K562 (cell line): ENCODE measurements at regions not wholly inside any gene's neighbourhood (a gene's known extent, or its start where the extent isn't known, plus 50 kb on each side); places are given as distances from the start of the nearest gene placed in this dataset.
A peak's percentile ranks its signal among the peaks of the same experiment; 100 is the strongest.

Experiments used
- ATAC-seq: fragments of 200-7000 bp; cut with Tn5 transposase; 3 replicates; pipeline ENCODE4 v1.9.1; 2020; ENCODE audit warnings: moderate library complexity
- BruUV-seq: library from RNA; stranded (reverse); fragments of 400-500 nt; replicated peaks from 2 replicates; lab custom pipeline; 2021; lab: Mats Ljungman, UMichigan
- CTCF ChIA-PET: fragments of 300-600 bp; formaldehyde crosslinking; extraction: SDS; loops from one replicate; lab custom pipeline; 2021; ENCODE audit warnings: low intra/inter-chr PET ratio; lab: Yijun Ruan, JAX
- POLR2A ChIA-PET: fragments of 300-600, 350-650 bp; sonication (Branson Sonifier 250); formaldehyde crosslinking; extraction: SDS; loops from one replicate; lab custom pipeline; 2021; ENCODE audit warnings: antibody characterized with exemption, inconsistent platforms; lab: Yijun Ruan, JAX
- DNase-seq, 4 experiments: peaks; one replicate each; pipeline versions ENCODE4 v3.0.0 to v3.0.0-alpha.2; 2011 to 2018; ENCODE audit warnings: low spot score in 3 of 4, mixed read lengths in 3 of 4; ENCODE audit errors: extremely low read depth in 1 of 4
- FAIRE-seq: peaks from 2 replicates; lab custom pipeline; 2011; peaks lifted over from hg19 to GRCh38; lab: Jason Lieb, UNC
- H2AFZ ChIP-seq: 2 replicates; pipeline ENCODE4 v1.6.0; 2011; ENCODE audit warnings: low read depth, low read length, control low read depth, inconsistent platforms
- H3K27ac ChIP-seq: fragments of 200-600 bp; 3 replicates; pipeline ENCODE4 v1.8.0; 2011; ENCODE audit warnings: low read depth, mild to moderate bottlenecking, control low read depth, inconsistent platforms, low read length, moderate library complexity, mixed read lengths; ENCODE audit errors: extremely low read depth
- H3K27me3 ChIP-seq, 2 experiments: fragments of 300-600 bp in 1 of 2; 2 replicates in 1 of 2; 3 replicates in 1 of 2; pipeline versions ENCODE4 v1.6.0 to v1.8.0; 2011; ENCODE audit warnings: inconsistent platforms in 2 of 2, low read length in 2 of 2, mild to moderate bottlenecking in 1 of 2, mixed read lengths in 1 of 2, moderate library complexity in 1 of 2; ENCODE audit not compliant: control insufficient read depth in 2 of 2, insufficient read depth in 2 of 2
- H3K36me3 ChIP-seq: fragments of 300-600 bp; 3 replicates; pipeline ENCODE4 v1.8.0; 2011; ENCODE audit warnings: mild to moderate bottlenecking, low read length, inconsistent platforms; ENCODE audit not compliant: control insufficient read depth, insufficient read depth
- H3K4me1 ChIP-seq, 2 experiments: fragments of 200-600 bp in 1 of 2; replicated peaks in 1 of 2; 2 replicates in 1 of 2; 3 replicates in 1 of 2; pipeline versions ENCODE4 v1.5.1 to v1.8.0; 2011; ENCODE audit warnings: inconsistent platforms in 2 of 2, low read length in 2 of 2, mild to moderate bottlenecking in 1 of 2, mixed read lengths in 1 of 2, moderate library complexity in 1 of 2; ENCODE audit not compliant: control insufficient read depth in 2 of 2, insufficient read depth in 2 of 2
- H3K4me2 ChIP-seq: 2 replicates; pipeline ENCODE4 v1.6.1; 2011; ENCODE audit warnings: low read length, control low read depth, inconsistent platforms, mixed read lengths; ENCODE audit not compliant: insufficient read depth
- H3K4me3 ChIP-seq: fragments of 200-600 bp; sonication (generic), shearing (Covaris generic); 2 replicates; pipeline ENCODE4 v1.5.1; 2016; ENCODE audit warnings: control low read depth, inconsistent platforms
- H3K79me2 ChIP-seq: fragments of 200-600 bp; 3 replicates; pipeline ENCODE4 v1.8.0; 2011; ENCODE audit warnings: low read length, inconsistent platforms; ENCODE audit not compliant: control insufficient read depth, insufficient read depth
- H3K9ac ChIP-seq, 2 experiments: 2 replicates each; pipeline versions ENCODE4 v1.6.0 to v1.6.1; 2011; ENCODE audit warnings: low read depth in 2 of 2, low read length in 2 of 2, control low read depth in 1 of 2, inconsistent platforms in 1 of 2, mild to moderate bottlenecking in 1 of 2, mixed read lengths in 1 of 2; ENCODE audit not compliant: insufficient read depth in 1 of 2
- H3K9me1 ChIP-seq: one replicate; pipeline ENCODE4 v1.6.0; 2011; ENCODE audit warnings: inconsistent platforms, mild to moderate bottlenecking, low read length, moderate library complexity; ENCODE audit not compliant: control insufficient read depth, insufficient read depth
- H3K9me3 ChIP-seq: replicated peaks from 2 replicates; pipeline ENCODE4 v1.5.1; 2011; ENCODE audit warnings: low read depth, low read length, inconsistent platforms; ENCODE audit not compliant: control insufficient read depth, insufficient read depth
- H4K20me1 ChIP-seq: replicated peaks from 2 replicates; pipeline ENCODE4 v1.6.1; 2011; ENCODE audit warnings: low read length, inconsistent platforms, mixed read lengths; ENCODE audit not compliant: control insufficient read depth, insufficient read depth
- ADNP ChIP-seq: fragments of 200-800 bp; sonication (Bioruptor generic); IDR thresholded peaks from 2 replicates; pipeline ENCODE4 v1.6.1; 2016; ENCODE audit warnings: missing genetic modification characterization, missing compliant biosample characterization
- BCOR ChIP-seq: fragments of 450-650 bp; IDR thresholded peaks from 2 replicates; pipeline ENCODE4 v1.6.1; 2016
- CBX1 ChIP-seq: sonication (generic); IDR thresholded peaks from 2 replicates; pipeline ENCODE4 v1.6.1; 2016; ENCODE audit warnings: antibody characterized with exemption, low read depth, mild to moderate bottlenecking
- CHD4 ChIP-seq: fragments of 200-600 bp; sonication (generic); IDR thresholded peaks from 3 replicates; pipeline ENCODE4 v1.6.1; 2012; ENCODE audit warnings: low read depth, mild to moderate bottlenecking, mixed read lengths, low read length, inconsistent platforms; ENCODE audit not compliant: insufficient read depth, insufficient replicate concordance, poor library complexity, severe bottlenecking
- HDAC2 ChIP-seq: fragments of 450-650 bp; IDR thresholded peaks from 2 replicates; pipeline ENCODE4 v1.6.1; 2016; ENCODE audit warnings: mild to moderate bottlenecking
- KDM1A ChIP-seq, 2 experiments: fragments of 450-650 bp; IDR thresholded peaks; 2 replicates each; pipeline ENCODE4 v1.6.1; 2016; ENCODE audit warnings: mild to moderate bottlenecking in 2 of 2
- RBM25 ChIP-seq: fragments of 200-400 bp; formaldehyde crosslinking; IDR thresholded peaks from 2 replicates; pipeline ENCODE4 v1.6.1; 2018; ENCODE audit warnings: low read length, low read depth, moderate library complexity; ENCODE audit not compliant: severe bottlenecking
- RCOR1 ChIP-seq, 2 experiments: IDR thresholded peaks; 2 replicates each; pipeline ENCODE4 v1.6.1; 2012; ENCODE audit warnings: low read depth in 2 of 2, low read length in 2 of 2, borderline replicate concordance in 1 of 2, improper control_type of control experiment in 1 of 2
- SAP30 ChIP-seq: fragments of 200-600 bp; sonication (generic); IDR thresholded peaks from 2 replicates; pipeline ENCODE4 v1.6.1; 2012; ENCODE audit warnings: borderline replicate concordance, low read depth, mild to moderate bottlenecking, moderate library complexity, low read length, control low read depth, inconsistent platforms; ENCODE audit not compliant: insufficient read depth, poor library complexity, severe bottlenecking
- STAT5A ChIP-seq: IDR thresholded peaks from 2 replicates; pipeline ENCODE4 v1.6.1; 2012; ENCODE audit warnings: low read length, inconsistent platforms, borderline replicate concordance
- ZNF253 ChIP-seq: fragments of 250-450 bp; sonication (Bioruptor Pico); conservative IDR thresholded peaks from 2 replicates; pipeline ENCODE4 v1.6.1; 2021; ENCODE audit warnings: mild to moderate bottlenecking
- ZNF324 ChIP-seq: fragments of 250-450 bp; sonication (Bioruptor Pico); IDR thresholded peaks from 2 replicates; pipeline ENCODE4 v1.4.0; 2020; ENCODE audit warnings: mild to moderate bottlenecking
- whole genome bisulfite sequencing: fragments of 100-300 bp; shearing (Covaris generic); methylation state at CpG from one replicate; pipeline ENCODE4 v1.1.6; 2016; ENCODE audit warnings: low coverage, mixed read lengths; ENCODE audit not compliant: insufficient coverage; ENCODE audit errors: missing lambda C conversion rate; 5-methylcytosine and 5-hydroxymethylcytosine counted together
- in situ Hi-C: fragments of 300-500 bp; cut with MboI; formaldehyde crosslinking; loops from 4 replicates; pipeline ENCODE4 v1.15.0; 2018; ENCODE audit warnings: inconsistent platforms, mixed read lengths
- intact Hi-C: fragments of 100-400 bp; cut with micrococcal nuclease; formaldehyde crosslinking; loops from 2 replicates; pipeline ENCODE4 v1.14.2; 2022
- TF ChIP-seq, protein P1 (sequence below), 2 experiments: fragments of 450-650 bp in 1 of 2; IDR thresholded peaks; 2 replicates each; pipeline ENCODE4 v1.6.1; 2011 to 2017; ENCODE audit warnings: low read depth in 2 of 2, antibody characterized with exemption in 1 of 2, borderline replicate concordance in 1 of 2, low read length in 1 of 2, mild to moderate bottlenecking in 1 of 2, mixed read lengths in 1 of 2; ENCODE audit not compliant: control insufficient read depth in 1 of 2

DNA sequence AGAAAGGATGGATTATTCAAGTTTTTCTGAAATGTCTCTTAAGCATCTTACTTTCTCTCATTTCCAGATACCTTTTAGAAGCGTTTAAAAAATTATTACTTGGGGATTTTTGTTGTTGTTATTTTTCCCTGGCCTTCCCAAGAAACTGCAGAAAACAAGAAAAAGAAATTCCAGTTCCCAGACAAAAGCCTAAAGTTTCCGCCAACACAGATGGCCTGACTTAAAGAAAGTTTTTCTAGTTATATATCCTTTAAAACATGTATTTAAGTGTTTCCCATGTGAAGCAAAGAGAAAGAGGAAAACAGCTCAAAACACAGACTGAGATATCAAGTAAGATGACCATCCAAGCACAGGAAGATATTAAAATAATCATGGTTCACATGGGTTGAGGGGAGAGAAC is 401.7 kb upstream of the MAF start (continued):
- TF ChIP-seq, protein P1, sequence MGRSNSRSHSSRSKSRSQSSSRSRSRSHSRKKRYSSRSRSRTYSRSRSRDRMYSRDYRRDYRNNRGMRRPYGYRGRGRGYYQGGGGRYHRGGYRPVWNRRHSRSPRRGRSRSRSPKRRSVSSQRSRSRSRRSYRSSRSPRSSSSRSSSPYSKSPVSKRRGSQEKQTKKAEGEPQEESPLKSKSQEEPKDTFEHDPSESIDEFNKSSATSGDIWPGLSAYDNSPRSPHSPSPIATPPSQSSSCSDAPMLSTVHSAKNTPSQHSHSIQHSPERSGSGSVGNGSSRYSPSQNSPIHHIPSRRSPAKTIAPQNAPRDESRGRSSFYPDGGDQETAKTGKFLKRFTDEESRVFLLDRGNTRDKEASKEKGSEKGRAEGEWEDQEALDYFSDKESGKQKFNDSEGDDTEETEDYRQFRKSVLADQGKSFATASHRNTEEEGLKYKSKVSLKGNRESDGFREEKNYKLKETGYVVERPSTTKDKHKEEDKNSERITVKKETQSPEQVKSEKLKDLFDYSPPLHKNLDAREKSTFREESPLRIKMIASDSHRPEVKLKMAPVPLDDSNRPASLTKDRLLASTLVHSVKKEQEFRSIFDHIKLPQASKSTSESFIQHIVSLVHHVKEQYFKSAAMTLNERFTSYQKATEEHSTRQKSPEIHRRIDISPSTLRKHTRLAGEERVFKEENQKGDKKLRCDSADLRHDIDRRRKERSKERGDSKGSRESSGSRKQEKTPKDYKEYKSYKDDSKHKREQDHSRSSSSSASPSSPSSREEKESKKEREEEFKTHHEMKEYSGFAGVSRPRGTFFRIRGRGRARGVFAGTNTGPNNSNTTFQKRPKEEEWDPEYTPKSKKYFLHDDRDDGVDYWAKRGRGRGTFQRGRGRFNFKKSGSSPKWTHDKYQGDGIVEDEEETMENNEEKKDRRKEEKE (IDR thresholded peaks at IDR 0.05; ENCODE audit: borderline replicate concordance in 1 of 2, control insufficient read depth in 1 of 2, low read depth in 2 of 2, low read length in 1 of 2): no peak
- no peak for TF ChIP-seq ZNF253
- TF ChIP-seq, all 486 proteins: peak for 0

DNA sequence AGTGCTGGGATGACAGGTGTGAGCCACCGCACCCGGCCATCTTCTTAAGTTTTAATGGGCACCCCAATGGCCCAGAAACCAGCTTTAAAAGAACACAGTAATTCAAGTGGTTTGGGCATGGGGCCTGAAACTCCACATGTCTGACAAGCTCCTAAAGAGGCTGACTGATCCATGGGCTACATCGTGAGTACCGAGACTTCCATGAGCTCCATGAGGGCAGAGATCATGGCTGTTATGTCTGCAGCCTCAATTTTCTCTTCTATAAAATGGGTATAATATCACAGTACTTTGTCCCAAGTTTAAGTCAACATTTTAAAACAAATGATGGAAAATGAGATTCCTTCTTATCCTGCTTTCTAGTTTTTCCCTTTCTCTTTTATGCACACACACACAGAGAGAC is 397.6 kb upstream of the MAF start:
- Histone ChIP-seq H3K9me3 (no peaks in the 10 kb centered on the region), H3K36me3 (no peaks in the 10 kb centered on the region), H3K9me1 (no peaks in the 10 kb centered on the region), H2AFZ (no peak overlapping the region)
- in situ Hi-C loops: no loop called here
- TF ChIP-seq CBX1 (peak; percentile 55; the same call in 1 of the 2 replicates), HDAC2 (peak; percentile 76; the same call in 1 of the 2 replicates), ZNF324 (CRISPR knock-in tag) (no peak), RCOR1 (IDR thresholded peaks at IDR 0.05; ENCODE audit: borderline replicate concordance in 1 of 2, low read depth in 2 of 2, low read length in 2 of 2) (peak in 1 of 2 experiments; percentile 44; a peak in 1 of 4 replicates), CHD4 (peak; percentile 74), BCOR (peak; percentile 94), RBM25 (peak; percentile 91), KDM1A (IDR thresholded peaks at IDR 0.05) (peak; percentile 53 to 54; a peak in 2 of 4 replicates), ADNP (tag) (0 out of 2 replicates have a peak, but pooled peaks have one; percentile 29), STAT5A (no peak), SAP30 (no peak)
- TF ChIP-seq, all 486 proteins: peak for 8
- CTCF ChIA-PET: no interaction called here
- H3K9ac ChIP-seq: no peak overlapping the region
- H3K4me3 ChIP-seq: no peak overlapping the region
- no TSS peak for BruUV-seq
- no peak overlapping the region for H3K4me2 ChIP-seq
- ATAC-seq (no peak), DNase-seq (no peak), FAIRE-seq (no peak)
- no peak overlapping the region for H3K27ac ChIP-seq
- peaks cover 3 to 17% of the 10 kb centered on the region in 2 experiments; a peak in 3 of 5 replicates for H3K4me1 ChIP-seq
- 91% methylated on average over 4 of the region's 4 CpGs for whole genome bisulfite sequencing
- no peaks in the 10 kb centered on the region; a peak in 1 of 5 replicates for H3K27me3 ChIP-seq
- POLR2A ChIA-PET: interaction anchor here (0.6 to 1.2 kb wide), 4 partner anchors 8 to 268 kb away, joined by 3 to 4 read pairs (median 3); no protein-coding TSS in a partner anchor
- H4K20me1 ChIP-seq: no peaks in the 10 kb centered on the region
- intact Hi-C loops: no loop called here
- no peaks in the 10 kb centered on the region for H3K79me2 ChIP-seq
